Breast epithelium (tissue), 4 donors: ENCODE measurements at regions not wholly inside any gene's neighbourhood (a gene's known extent, or its start where the extent isn't known, plus 50 kb on each side); places are given as distances from the start of the nearest gene placed in this dataset.
A peak's percentile ranks its signal among the peaks of the same experiment; 100 is the strongest.
"Not testable (repeated sequence)": the region's sequence is repeated elsewhere in the genome, so short reads cannot be mapped to it uniquely, and the experiment has no call there.

ENCODE experiments used
- DNase-seq, 2 donors: peaks; one replicate each; pipeline ENCODE4 v3.0.0-alpha.2; 2019; ENCODE audit warnings: low spot score in 2 of 2
- H3K27ac ChIP-seq, 2 donors: fragments of 200-600 bp; sonication (generic) in 1 of 2; one replicate each; pipeline ENCODE4 v1.5.1; 2016 to 2019; ENCODE audit warnings: mild to moderate bottlenecking in 1 of 2
- H3K27me3 ChIP-seq, 2 donors: fragments of 200-600 bp; sonication (generic) in 1 of 2; one replicate each; pipeline versions ENCODE4 v1.5.1 to v1.6.0; 2017 to 2019; ENCODE audit warnings: control low read depth in 1 of 2, mild to moderate bottlenecking in 1 of 2
- H3K36me3 ChIP-seq: fragments of 200-600 bp; one replicate; pipeline ENCODE4 v1.5.1; 2019
- H3K4me1 ChIP-seq, 2 donors: fragments of 200-600 bp; sonication (generic); one replicate each; pipeline ENCODE4 v1.5.1; 2016 to 2019; ENCODE audit warnings: control low read depth in 1 of 2
- H3K4me3 ChIP-seq, 3 donors: fragments of 200-600 bp; sonication (generic); 1 replicate in 2 of 3; 2 replicates in 1 of 3; pipeline ENCODE4 v1.5.1; 2016 to 2019; ENCODE audit warnings: mild to moderate bottlenecking in 3 of 3, moderate library complexity in 2 of 3
- H3K9me3 ChIP-seq, 2 donors: fragments of 200-600 bp; sonication (generic) in 1 of 2; one replicate each; pipeline ENCODE4 v1.5.1; 2016 to 2019; ENCODE audit warnings: control low read depth in 1 of 2
- CTCF ChIP-seq, 3 donors: fragments of 450-650 bp; IDR thresholded peaks; one replicate each; pipeline ENCODE4 v1.5.1; 2016 to 2017; ENCODE audit warnings: antibody characterized with exemption in 3 of 3, mild to moderate bottlenecking in 3 of 3, moderate library complexity in 3 of 3
- POLR2A ChIP-seq: fragments of 450-650 bp; IDR thresholded peaks from one replicate; pipeline ENCODE4 v1.6.1; 2016; ENCODE audit warnings: antibody characterized with exemption, mild to moderate bottlenecking, moderate library complexity
- POLR2AphosphoS5 ChIP-seq, 3 donors: sonication (generic); formaldehyde crosslinking; IDR thresholded peaks; one replicate each; pipeline ENCODE4 v1.6.1; 2017; ENCODE audit warnings: antibody characterized with exemption in 3 of 3
- intact Hi-C: fragments of 100-400 bp; cut with DNase I; formaldehyde crosslinking; loops from one replicate; pipeline ENCODE4 v1.15.1; 2023; ENCODE audit warnings: low total_unique reads

- intact Hi-C loops = no loop called here
- Histone ChIP-seq H3K4me1 (peaks cover 0 to 4% of the 10 kb centered on the region in 2 donors), H3K4me3 (peak overlapping the region; percentile 60 to 81 (median 64)), H3K27me3 (no peaks in the 10 kb centered on the region), H3K9me3 (peaks cover 0 to 22% of the 10 kb centered on the region in 2 donors), H3K27ac (peak overlapping the region; percentile 33 to 73), H3K36me3 (no peaks in the 10 kb centered on the region)
- DNase-seq = peak; percentile 86 to 95
- TF ChIP-seq POLR2AphosphoS5 (IDR thresholded peaks at IDR 0.05) (no peak), POLR2A (no peak), CTCF (IDR thresholded peaks at IDR 0.05) (no peak)
Observed at GRCh38 chr7:63900394-63901203, 98.0 kb upstream of the ZNF722 start.

GRCh38 chr7:63901204-63901506, 97.5 kb upstream of the ZNF722 start:
- H3K36me3 ChIP-seq, DNase-seq, H3K27me3 ChIP-seq, H3K4me1 ChIP-seq, intact Hi-C loops: not testable (repeated sequence)
- H3K4me3 ChIP-seq = peak overlapping the region; percentile 60 to 81 (median 64)
- H3K9me3 ChIP-seq = peaks cover 0 to 22% of the 10 kb centered on the region in 2 donors
- peak overlapping the region in 1 of 2 donors; percentile 40 for H3K27ac ChIP-seq

- peaks cover 0 to 6% of the 10 kb centered on the region in 2 donors for H3K9me3 ChIP-seq
- H3K27ac ChIP-seq = no peak overlapping the region
- H3K4me3 ChIP-seq = no peak overlapping the region
- H3K36me3 ChIP-seq = no peaks in the 10 kb centered on the region
- intact Hi-C loops = no loop called here
- no peak for DNase-seq
- TF ChIP-seq CTCF (IDR thresholded peaks at IDR 0.05) (no peak), POLR2A (no peak), POLR2AphosphoS5 (IDR thresholded peaks at IDR 0.05) (no peak)
- no peaks in the 10 kb centered on the region for H3K4me1 ChIP-seq
- no peaks in the 10 kb centered on the region for H3K27me3 ChIP-seq
Observed at GRCh38 chr7:63918986-63919385, 79.7 kb upstream of the ZNF722 start.

- TF ChIP-seq POLR2AphosphoS5 (IDR thresholded peaks at IDR 0.05) = no peak
- no peak for TF ChIP-seq POLR2A
- TF ChIP-seq CTCF (IDR thresholded peaks at IDR 0.05) = no peak
Observed at GRCh38 chr7:63925262-63925625, 73.4 kb upstream of the ZNF722 start.

GRCh38 chr7:63925626-63926460, 72.8 kb upstream of the ZNF722 start:
- peak; percentile 80 to 93 for DNase-seq
- Histone ChIP-seq H3K9me3 (peaks cover 4 to 25% of the 10 kb centered on the region in 2 donors), H3K27me3 (no peaks in the 10 kb centered on the region), H3K4me3 (peak overlapping the region; percentile 58 to 80 (median 64)), H3K4me1 (no peaks in the 10 kb centered on the region), H3K36me3 (no peaks in the 10 kb centered on the region), H3K27ac (peak overlapping the region; percentile 81 to 93)
- TF ChIP-seq POLR2AphosphoS5 (IDR thresholded peaks at IDR 0.05) (peak in 1 of 3 donors; percentile 73), CTCF (IDR thresholded peaks at IDR 0.05) (no peak)
- intact Hi-C loops = no loop called here

More at GRCh38 chr7:63925262-63925625, 73.4 kb upstream of the ZNF722 start:
- no peaks in the 10 kb centered on the region for H3K36me3 ChIP-seq
- intact Hi-C loops = no loop called here
- no peaks in the 10 kb centered on the region for H3K27me3 ChIP-seq
- no peak for DNase-seq
- peaks cover 0 to 21% of the 10 kb centered on the region in 2 donors for H3K9me3 ChIP-seq
- no peaks in the 10 kb centered on the region for H3K4me1 ChIP-seq
- H3K4me3 ChIP-seq = peak overlapping the region; percentile 58 to 80 (median 64)
- H3K27ac ChIP-seq = peak overlapping the region; percentile 81 to 93
